Activated CD4-positive, alpha-beta T cell treated with anti-CD3 and anti-CD28 coated beads for 1 hour (primary cell): ENCODE measurements at regions not wholly inside any gene's neighbourhood (a gene's known extent, or its start where the extent isn't known, plus 50 kb on each side); places are given as distances from the start of the nearest gene placed in this dataset.

Experiments used
- DNase-seq: peaks from one replicate; pipeline ENCODE4 v3.0.0-alpha.2; 2020

DNA sequence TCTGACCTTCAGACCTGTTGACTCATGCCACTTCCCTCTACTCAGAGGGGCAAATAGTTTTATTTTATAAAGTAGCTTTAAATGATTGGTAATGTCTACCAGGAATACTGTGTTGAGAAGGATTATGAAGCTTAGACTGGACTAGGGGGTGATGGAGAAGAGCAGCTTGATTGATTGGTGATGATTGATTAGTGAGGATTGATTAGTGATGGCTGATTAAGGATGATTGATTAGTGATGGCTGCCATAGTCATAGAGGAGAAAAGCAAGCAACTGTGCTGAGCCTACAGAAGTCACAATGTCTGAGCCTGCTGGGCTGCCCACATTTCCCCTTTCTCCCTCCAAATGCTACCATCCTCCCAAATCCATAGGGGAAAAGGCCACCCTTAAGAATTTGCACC, 206.8 kb upstream of the SALL1 start:
- DNase-seq, result no peak

DNA sequence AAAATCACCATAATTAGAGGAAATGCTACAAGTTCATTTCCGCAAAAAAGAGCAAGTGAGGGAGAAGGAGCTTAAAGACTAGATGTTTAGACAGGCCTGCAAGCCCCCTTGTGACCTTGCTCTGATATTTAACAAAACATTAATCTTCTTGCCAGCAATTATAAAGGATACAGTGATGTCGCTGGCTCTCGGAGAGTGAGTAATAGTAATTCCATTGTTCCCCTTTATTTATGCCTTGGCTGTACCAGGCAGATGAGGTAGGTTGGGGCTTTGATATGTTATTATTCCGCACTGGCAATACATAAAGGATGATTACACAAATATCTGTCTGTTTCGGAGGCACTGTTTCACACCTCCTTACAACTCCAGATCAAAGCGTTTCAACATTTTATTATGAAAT, 204.8 kb upstream of the SALL1 start:
- no peak for DNase-seq

DNA sequence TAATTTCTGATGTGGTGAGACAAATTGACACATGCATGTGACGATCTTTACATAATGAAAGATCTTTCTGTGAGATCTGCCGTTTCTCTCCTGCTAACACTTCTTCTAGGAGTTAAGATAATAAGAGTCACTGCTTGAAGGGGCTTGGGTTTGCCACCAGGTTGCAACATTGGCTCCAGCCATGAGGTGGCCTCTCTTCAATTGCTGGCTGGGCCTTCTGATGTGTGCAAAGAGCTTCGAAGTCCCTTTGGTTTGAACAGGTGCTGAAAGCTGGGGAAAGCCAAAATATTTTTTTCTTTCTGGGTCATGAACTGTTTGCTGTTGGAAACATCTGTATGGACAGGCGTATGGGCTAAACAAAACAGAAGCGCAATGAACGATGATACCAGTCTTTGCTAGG, 204.1 kb upstream of the SALL1 start:
- no peak for DNase-seq

DNA sequence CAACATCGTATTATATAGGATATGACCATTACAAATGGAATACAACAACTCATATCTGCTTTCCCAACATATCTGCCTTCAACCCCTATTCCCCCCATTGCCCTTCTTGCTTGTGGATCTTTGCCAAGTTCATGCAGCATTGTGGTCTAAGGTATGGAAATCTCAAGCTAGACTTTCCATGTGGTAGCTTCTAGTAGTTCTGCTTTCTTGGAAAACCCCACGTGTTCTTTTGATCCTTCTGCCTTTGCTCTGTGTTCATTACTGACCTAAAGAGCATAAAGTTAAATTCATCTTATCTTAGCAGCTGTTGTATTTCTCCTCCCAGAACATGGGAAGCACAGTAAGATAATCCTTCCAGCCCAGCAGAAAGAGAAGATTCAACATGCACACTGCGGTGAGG, 202.0 kb upstream of the SALL1 start:
- no peak for DNase-seq

DNA sequence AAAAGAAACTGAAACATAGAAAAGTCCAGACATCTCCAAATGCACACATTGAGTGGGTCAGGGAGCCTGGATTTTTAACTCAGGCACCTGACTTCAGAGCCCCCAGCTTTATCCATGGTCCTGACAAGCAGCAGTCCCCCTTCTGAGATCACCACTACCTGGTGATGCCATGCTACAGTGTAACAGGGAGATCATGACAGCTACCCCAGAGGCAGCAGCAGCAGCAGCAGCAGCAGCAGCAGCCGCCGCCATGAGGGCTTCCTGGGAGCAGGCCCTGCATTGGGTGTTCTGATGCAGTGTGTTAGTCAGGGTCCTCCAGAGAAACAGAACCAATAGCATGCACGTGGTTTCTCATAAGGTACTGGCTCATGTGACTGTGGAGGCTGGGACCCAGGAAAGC, 198.6 kb upstream of the SALL1 start:
- DNase-seq, result no peak

DNA sequence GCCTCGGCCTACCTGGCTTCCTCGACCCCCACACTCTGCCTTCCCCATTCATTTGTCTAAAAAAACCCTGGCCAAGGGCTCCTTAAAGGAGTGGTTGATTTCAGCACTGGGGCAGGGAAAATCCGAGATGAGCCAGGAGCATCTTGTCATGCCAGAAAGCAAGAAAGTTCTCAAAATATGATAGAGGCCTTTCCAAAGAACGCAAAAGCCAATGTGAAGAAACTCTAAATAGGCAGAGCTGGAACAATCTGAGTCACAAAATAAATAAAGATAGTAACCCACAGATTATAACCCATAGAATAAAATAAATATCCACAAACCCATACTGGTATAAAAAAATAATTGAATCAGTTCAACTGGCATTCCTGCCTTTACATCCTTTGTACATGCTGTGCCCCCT, 192.3 kb upstream of the SALL1 start:
- no peak for DNase-seq

DNA sequence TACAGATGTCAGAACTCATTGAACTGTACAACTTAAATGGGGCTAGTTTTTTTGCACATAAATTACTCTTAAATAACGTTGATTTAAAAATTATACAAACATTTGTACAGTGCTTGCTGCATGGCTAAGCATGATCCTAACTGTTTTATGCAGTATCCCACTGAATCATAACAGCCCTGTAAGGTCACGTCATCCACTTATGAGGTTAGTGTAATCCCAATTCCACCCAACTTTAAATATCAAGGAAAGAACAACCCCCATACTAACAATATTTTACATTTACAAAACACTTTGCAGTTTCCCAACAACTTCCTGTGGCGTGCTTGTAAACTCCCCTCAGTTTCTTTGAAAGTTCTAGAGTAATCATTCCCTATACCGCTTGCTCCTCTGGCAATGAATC, 190.1 kb upstream of the SALL1 start:
- DNase-seq, result no peak

DNA sequence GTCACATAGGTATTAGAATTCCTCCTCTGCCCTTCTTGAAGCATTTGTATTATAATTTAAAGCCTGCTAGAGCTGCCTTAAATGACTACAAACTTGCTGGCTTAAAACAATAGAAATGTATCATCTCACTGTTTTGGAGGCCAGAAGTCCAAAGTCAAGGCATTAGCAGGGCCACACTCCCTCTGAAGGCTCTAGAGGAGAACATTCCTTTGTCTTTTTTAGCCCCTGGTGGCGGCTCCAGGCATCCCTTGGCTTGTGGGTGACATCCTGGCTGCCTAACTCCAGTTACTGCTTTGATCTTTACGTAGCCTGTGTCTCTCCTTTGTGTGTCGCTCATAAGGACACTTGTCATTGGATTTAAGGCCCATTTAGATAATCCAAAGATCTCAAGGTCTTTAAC, 186.6 kb upstream of the SALL1 start:
- DNase-seq, result no peak

DNA sequence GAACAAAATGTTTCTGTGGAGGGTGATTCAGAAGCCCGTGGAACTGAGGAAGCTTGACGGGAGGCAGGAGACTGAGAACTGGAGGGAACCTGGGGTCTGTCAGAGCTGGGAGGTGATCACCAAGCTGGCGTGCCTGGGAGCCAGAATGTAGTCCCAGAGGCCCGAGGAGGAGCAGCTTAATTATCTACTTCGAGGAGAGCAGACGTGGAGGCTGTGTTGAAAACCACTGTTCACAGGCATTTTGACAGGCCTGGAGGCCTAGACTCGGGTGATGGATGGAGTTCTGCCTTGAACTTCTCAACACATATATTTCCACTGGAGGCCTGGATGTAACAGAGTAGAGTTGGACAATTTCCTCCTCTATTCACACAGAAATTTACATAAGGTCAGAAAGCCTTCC, 177.7 kb upstream of the SALL1 start:
- DNase-seq, result no peak

DNA sequence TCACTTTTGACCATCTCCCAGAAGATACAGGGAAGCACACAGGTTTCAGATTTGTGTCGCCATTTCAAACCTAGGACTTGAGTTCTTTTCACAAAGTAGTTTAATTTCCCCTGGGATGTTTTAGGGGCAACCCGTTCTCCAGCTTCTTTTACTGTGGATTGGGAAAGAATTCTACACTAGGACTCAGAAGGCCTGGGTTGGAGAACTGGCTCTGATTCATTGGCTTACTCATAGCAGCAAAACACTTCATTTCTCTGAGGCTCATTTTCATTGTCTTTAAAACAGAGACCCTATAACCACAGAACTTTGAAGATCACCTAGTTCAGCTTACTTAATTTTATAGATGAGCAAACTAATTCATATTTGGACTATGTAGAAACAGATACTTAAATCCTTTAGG, 175.9 kb upstream of the SALL1 start:
- DNase-seq, result no peak

DNA sequence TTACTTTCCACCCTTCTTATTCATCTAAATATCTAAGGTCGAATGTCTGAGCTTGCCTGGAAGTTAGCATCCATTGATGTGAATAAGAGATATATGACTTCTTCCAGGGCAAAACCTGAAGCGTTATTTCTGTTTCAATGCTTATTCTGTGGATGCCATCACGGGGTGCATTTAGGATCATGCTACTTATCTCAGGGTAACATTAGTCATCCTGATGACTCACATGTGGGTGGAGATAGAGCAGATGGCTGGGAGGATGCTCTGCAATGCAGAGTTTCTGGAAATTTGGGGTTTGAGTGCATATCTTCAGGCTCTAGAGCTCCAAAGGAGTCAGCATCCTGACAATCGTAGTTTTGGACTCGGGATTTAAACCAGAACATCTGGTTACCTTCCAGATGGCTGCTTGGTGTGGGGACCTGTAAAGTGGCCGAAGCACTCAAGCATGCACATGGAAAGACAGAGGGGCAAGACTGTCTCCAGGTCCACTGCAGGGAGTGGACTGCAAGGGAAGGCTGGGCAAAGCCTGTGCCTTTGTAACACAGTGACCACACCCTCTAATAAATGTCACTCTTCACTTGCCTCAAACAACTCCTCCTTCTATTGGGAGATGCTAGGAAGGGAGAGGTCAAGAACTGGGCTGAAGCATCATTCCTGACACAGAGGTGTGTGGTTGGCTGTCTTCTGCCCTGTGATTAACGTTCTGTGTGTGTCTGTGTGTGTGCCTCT, 175.2 kb upstream of the SALL1 start:
- no peak for DNase-seq

DNA sequence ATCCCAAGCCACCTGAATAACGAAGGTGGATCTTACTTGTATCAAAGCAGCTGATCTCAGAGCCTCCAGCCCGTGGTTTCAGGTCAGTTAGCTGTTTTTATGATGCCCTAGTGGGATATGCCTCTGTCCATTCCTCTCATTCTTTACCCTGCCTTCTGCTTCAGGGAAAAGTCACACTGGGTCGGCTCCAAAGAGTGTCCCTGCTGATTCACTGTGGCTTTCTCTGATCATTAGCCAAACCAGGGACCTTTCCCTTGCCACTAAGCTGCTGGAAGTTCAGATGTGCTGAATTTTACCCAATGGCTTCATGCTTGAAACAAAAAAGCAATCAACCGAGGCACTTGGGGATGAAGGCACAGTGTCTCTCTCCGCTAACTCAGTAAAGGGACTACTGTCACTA, 170.2 kb upstream of the SALL1 start:
- no peak for DNase-seq

DNA sequence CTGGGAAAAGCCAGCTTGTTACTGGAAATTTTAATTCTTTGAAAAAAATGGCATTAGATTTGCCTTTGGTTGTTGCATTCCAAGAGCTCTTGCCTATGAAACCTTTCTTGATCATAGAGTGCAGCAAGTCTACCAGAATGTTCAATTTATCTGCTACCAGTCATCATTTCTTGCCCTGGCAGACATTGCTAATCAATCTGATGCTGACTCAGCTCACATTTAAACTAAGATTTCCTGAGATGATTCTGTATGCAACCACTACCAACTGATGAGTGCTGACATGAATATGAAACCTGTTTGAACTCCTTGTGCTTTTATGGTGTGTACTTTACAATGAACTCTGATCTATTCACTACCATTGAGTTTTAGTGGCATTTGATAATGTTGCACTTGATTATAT, 166.5 kb upstream of the SALL1 start:
- DNase-seq, result no peak

DNA sequence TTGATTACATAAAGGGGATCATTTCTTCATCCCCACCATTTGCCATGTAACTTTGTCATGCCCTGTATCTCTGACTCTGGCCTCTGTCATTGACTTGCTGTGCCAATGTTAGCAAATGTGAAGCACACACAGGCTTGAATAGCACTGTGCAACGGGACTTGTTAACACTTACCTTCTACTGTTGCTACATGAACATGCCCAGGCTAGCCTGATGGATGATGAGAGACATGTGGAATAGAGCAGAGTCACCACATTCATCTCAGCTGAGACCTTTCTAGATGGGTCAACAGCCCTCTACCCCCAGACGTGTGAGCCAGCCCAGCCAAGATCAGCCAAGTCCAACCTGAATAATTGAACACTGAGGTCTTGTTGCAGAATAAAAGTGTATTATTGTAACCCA, 162.1 kb upstream of the SALL1 start:
- no peak for DNase-seq

DNA sequence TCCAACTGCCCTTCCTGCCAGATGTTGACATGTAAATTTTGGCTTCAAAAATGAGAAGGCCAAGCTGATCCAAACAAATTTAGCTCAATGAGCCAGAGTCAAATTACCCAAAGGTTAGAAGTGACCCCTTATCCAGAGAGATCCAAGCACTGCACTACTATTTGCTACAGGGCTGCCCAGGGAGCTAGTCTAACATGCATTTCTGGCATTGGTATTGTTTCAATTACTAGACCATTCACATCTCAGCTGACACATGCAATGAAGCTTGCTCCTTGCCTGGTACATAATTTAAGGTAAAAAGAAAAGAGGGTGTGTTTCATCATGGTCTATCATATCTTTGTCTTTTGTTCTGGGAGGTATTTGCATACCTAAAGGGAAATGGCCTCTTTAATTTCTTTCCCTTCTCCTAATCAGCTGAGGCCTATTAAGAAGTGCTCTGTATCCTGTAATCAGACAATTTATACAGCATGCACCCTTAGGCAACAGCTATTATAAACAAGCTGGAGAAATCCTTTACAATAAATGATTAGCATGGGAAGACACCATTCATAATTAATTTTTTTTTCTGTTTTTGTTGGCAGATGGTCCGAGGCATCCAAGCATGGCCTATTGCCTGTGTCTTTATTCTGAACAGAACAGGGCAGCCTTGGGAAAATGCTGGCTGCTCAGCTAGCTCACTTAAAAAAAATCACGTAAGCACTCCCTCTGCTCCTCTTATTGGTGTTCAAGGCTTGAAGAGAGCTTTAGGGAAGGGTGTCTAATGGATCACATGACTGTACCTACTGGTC, 161.5 kb upstream of the SALL1 start:
- DNase-seq, result no peak

DNA sequence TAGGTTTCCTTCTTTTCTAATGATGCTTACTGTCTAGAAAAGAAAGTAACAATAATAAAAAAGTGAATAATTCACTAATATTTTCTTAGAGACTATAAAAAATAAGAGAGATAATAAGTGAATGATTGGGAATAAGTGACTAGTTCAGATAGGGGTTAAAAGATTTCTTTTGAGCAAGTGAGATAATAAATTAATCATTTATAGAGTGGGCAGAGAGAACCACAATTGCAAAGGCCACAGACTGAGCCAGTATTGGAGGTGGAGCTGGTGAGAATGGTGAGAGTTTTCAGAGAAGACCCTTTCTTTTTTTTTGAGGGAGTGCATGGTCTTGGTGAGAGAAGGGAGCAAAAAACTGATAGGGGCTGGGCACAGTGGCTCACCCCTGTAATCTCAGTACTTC, 159.1 kb upstream of the SALL1 start:
- DNase-seq, result no peak

DNA sequence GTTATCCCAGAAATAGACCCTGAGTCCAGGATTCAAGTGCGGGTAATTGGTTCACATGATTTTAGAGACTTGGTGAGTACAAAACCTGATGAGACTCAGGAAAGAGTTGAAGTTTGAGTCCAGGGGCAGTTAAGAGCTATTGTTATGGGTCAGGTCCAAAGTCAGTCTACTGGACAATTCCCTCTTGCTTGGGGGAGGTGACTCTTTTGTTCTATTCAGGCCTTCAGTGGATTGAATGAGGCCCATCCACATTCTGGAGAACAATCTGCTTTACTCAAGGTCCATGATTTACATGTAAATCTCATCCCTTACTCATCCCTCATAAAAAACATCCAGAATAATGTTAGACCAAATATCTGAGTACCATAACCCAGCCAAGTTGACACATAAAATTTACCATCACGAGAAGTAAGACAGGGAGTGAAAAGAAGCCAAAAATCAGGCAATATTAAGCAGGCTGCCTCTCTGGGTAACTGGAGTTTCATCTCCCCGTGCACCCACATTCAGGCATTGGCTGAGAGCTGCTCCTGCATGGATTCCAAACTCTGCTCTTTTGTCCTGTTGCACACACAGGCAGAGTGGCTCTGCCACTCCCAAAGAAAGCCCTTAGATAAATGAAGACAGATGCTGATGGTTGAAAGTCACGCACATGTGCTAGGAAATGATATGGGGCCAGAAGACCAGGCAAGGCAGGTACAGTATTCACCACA, 156.0 kb upstream of the SALL1 start:
- DNase-seq, result no peak

DNA sequence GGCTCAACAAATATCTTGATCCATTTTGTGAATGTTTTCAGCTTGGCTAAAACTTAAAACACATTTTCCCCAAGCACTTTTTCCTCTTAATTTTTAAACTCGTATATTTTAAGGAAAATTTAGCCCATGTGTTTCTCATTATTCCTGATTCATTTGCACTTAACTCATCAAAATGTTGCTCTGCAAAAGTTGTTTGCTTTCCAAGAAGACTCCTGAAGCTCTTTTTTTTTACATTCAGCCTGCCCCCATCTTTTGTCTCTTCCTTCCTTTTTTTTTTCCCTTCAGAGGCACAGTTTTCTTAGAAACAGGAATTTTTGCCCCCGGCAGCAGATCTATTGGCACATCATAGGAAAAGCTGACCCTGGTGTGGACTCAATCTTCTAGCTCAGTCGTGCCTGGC, 155.0 kb upstream of the SALL1 start:
- no peak for DNase-seq

DNA sequence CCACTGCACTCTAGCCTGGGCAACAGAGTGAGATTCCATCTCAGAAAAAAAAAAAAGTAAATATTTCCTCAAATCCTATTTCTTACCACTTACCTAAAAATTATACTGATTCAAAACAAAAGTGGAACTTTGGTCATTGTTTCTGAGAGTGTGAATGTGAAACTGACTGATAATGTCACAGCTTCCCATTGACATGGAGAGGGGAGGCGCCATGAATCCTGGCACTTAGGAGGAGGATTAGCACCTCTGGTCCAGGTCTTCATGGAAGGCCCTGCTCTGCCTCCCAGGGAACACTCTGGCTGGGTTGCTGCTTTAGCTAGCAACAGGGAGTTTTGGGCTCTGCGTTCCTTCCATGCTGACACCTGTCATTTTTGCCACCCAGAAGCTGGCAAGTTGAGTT, 154.3 kb upstream of the SALL1 start:
- no peak for DNase-seq

DNA sequence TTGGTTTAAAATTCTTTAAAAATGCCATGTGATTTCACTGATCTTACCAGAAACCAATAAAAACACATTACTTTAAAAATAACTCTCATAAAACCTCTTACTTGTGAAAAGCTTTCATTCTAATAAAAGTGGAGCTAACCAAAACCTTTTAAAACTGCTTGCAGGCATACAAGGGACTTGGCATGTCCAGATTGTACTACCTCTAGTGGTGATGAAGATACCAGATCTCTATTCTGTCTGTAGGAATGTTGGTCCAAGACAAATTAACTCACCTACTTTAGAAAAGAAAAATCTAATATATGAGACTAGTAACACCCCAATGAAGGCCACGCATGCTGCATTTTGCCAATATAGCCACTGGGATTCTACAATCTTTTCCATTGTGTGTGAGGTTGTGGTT, 151.0 kb upstream of the SALL1 start:
- no peak for DNase-seq

DNA sequence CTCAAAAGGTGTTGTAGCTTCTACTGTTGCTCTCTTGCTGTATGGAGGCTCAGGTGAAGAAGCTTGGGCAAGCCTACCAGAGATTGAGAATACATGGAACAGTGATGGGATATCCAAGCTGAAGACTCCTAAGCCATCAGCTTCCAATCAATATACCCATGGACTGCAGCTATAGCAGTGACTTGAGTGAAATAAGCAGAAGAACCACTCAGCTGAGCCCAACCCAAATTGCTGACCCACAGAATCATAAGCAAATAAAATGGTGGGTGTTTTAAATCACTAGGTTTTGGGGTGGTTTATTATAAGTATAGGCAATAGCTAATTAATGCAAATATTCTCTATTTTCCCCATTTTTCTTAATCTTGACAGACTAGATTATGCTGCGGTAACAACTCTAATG, 147.7 kb upstream of the SALL1 start:
- no peak for DNase-seq

DNA sequence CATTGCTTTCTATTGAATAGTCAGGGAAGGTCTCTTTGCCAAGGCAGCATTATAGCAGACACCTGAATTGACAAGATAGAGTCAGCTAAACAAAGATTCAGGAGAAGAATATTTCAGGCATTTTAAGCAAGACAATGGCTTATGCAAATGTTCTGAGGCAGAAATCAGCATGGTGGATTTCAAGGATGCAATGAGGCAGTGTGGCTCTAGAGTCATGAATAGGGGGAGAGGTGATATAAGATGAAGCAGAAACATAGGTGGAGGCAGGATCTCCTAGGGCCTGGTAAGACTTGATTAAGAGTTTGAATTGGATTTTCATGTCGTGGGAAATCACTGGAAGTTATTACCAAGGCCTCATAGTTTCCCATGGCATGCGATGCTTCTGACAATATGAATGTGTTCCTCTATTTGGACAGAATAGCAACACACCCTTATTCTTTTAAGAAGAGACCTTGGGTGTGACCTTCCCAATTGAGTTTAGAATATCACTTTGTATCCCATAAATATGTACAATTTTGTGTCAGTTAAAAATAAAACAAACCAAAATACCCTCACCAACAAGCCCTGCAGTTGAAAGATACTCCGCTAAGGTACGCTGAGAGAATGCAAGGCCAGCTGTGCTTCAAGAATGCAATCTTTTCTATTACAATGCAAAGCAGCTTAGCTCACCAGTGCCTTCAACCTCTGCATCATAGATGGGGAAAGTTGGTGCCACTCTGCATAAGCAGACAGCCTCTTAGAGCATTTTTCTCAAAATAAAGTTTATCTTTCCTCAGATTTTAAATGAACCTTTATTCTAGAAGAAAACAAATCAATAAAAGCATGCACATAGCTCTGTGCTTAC, 139.6 kb upstream of the SALL1 start:
- no peak for DNase-seq

DNA sequence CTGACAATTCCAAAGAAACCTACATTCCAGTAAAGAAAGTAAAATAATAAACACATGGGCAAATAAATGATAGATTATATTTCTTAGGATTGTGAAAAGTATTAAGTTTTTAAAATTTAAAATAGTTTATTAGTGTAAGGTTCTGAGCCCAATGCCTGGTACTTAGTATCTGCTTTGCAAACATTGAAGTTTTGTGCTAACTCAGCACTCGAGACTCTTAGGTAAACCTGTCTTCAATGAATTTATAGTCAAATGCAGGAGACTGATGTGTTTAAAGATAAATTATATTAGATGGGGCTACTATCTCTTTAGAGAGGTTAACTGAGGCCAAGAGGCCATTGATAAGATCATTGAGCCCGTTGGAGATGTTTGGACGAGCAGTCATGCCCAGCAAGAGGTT, 138.3 kb upstream of the SALL1 start:
- DNase-seq, result no peak
